Osteocyte (in vitro differentiated cells): ENCODE measurements at regions not wholly inside any gene's neighbourhood (a gene's known extent, or its start where the extent isn't known, plus 50 kb on each side); places are given as distances from the start of the nearest gene placed in this dataset.

ENCODE experiments used
- DNase-seq: peaks from one replicate; pipeline ENCODE4 v3.0.0; 2021; ENCODE audit warnings: mixed read lengths; ENCODE audit not compliant: unreplicated experiment; ENCODE audit errors: extremely low spot score
- H3K27ac Mint-ChIP-seq: one replicate; pipeline ENCODE4 v1.8.0; 2021; ENCODE audit warnings: mild to moderate bottlenecking, mixed read lengths; ENCODE audit not compliant: unreplicated experiment
- H3K27me3 Mint-ChIP-seq: one replicate; pipeline ENCODE4 v1.8.0; 2021; ENCODE audit warnings: mixed read lengths; ENCODE audit not compliant: unreplicated experiment
- H3K36me3 Mint-ChIP-seq: one replicate; pipeline ENCODE4 v1.8.0; 2021; ENCODE audit warnings: mixed read lengths; ENCODE audit not compliant: unreplicated experiment
- H3K4me1 Mint-ChIP-seq: one replicate; pipeline ENCODE4 v1.8.0; 2021; ENCODE audit warnings: mixed read lengths; ENCODE audit not compliant: unreplicated experiment
- H3K4me3 Mint-ChIP-seq: one replicate; pipeline ENCODE4 v1.8.0; 2021; ENCODE audit warnings: mild to moderate bottlenecking, moderate library complexity, mixed read lengths; ENCODE audit not compliant: unreplicated experiment
- H3K9me3 Mint-ChIP-seq: one replicate; pipeline ENCODE4 v1.8.0; 2021; ENCODE audit warnings: mixed read lengths; ENCODE audit not compliant: unreplicated experiment
- TF ChIP-seq, protein P1 (sequence below): fragments of 200-600 bp; sonication (generic); IDR thresholded peaks from 2 replicates; pipeline ENCODE4 v1.5.0; 2021; ENCODE audit warnings: antibody characterized with exemption, mild to moderate bottlenecking, moderate library complexity

DNA sequence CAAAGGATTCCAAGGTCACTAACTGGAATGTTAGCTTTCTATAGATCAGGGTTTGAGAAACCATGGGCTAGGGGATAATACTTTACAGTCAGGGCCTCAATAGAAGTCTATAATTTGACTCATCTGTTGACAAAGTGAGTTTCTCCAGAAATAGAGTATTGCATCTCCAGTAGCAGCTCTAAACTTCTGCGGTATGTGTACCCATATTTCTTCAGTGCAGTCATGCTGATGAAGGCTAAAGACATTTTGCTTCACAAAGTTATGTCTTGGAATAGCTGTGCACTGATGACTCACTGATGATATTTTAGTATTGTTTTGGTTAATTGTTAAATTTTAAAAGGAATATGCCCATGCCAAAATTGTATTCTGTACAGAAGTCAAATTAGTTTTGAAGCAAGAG, 464.9 kb upstream of the AMOT start:
- Mint-ChIP-seq H3K36me3 (no peaks in the 10 kb centered on the region), H3K27ac (no peak overlapping the region), H3K4me1 (no peaks in the 10 kb centered on the region), H3K9me3 (peaks cover 33% of the 10 kb centered on the region), H3K27me3 (no peaks in the 10 kb centered on the region), H3K4me3 (no peak overlapping the region)
- no peak for DNase-seq
- TF ChIP-seq, protein P1, sequence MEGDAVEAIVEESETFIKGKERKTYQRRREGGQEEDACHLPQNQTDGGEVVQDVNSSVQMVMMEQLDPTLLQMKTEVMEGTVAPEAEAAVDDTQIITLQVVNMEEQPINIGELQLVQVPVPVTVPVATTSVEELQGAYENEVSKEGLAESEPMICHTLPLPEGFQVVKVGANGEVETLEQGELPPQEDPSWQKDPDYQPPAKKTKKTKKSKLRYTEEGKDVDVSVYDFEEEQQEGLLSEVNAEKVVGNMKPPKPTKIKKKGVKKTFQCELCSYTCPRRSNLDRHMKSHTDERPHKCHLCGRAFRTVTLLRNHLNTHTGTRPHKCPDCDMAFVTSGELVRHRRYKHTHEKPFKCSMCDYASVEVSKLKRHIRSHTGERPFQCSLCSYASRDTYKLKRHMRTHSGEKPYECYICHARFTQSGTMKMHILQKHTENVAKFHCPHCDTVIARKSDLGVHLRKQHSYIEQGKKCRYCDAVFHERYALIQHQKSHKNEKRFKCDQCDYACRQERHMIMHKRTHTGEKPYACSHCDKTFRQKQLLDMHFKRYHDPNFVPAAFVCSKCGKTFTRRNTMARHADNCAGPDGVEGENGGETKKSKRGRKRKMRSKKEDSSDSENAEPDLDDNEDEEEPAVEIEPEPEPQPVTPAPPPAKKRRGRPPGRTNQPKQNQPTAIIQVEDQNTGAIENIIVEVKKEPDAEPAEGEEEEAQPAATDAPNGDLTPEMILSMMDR: no peak

DNA sequence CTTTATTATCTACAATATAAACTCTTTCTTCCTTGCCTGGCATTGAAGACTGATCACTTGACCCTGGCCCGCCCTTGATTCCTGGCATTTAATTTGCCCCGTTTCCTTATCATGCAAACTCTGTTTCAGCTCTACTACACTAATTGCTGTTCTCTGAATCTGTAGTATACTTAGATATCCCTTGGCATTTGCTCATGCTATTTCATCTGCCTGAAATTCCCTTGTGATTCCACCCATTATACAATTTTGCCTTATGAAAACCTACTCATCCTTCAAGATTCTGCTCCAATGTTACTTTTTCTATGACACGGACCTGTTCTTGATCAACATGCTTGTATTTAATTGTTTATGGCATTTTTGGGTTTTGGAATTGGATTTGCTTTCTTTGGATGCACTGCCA, 459.9 kb upstream of the AMOT start:
- TF ChIP-seq, protein P1: no peak
- H3K4me1 Mint-ChIP-seq: no peaks in the 10 kb centered on the region
- H3K36me3 Mint-ChIP-seq: no peaks in the 10 kb centered on the region
- DNase-seq: no peak
- H3K27ac Mint-ChIP-seq: no peak overlapping the region
- no peaks in the 10 kb centered on the region for H3K27me3 Mint-ChIP-seq
- H3K9me3 Mint-ChIP-seq: peaks cover 24% of the 10 kb centered on the region
- H3K4me3 Mint-ChIP-seq: no peak overlapping the region

DNA sequence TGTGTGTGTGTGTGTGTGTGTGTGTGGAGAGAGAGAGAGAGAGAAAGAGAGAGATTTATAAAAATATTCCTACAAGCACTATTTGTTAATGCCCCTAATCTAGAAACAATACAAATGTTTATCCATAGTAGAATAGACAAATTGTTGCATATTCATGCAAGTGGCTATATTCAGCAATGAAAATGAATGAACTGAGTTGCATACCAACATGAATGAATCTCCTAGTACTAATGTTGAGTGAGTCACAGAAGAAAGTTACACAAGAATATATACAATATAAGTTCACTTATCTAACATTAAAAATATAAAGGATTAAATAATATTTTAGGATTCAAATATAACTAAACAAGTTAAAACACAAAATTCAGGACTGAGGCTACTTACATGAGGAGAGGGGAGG, 456.8 kb upstream of the AMOT start:
- TF ChIP-seq, protein P1: no peak
- no peaks in the 10 kb centered on the region for H3K36me3 Mint-ChIP-seq
- H3K4me3 Mint-ChIP-seq: no peak overlapping the region
- H3K27me3 Mint-ChIP-seq: no peaks in the 10 kb centered on the region
- DNase-seq: no peak
- no peaks in the 10 kb centered on the region for H3K4me1 Mint-ChIP-seq
- peaks cover 12% of the 10 kb centered on the region for H3K9me3 Mint-ChIP-seq
- no peak overlapping the region for H3K27ac Mint-ChIP-seq

DNA sequence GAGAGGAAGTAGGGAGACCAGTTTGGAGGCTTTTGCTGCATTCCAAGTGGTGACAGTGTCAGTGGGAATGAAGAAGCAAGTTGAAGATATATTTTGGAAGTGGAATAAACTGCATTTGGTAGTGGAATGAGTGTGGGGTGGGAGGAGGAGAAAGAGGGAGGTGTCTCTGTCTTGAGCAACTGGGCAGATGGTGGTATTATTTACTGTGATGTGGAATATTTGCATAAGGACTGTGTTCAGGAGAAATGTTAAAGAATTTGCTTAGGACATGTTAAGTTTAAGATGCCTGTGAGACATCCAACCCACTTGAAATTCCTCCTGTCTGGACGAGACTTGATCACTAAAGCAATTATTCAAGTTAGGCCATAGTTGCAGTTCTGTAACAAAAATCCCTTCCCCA, 448.9 kb upstream of the AMOT start:
- Mint-ChIP-seq H3K4me3 (no peak overlapping the region), H3K36me3 (no peaks in the 10 kb centered on the region), H3K4me1 (no peaks in the 10 kb centered on the region), H3K27me3 (no peaks in the 10 kb centered on the region), H3K9me3 (no peaks in the 10 kb centered on the region), H3K27ac (no peak overlapping the region)
- DNase-seq: no peak
- TF ChIP-seq, protein P1: no peak

DNA sequence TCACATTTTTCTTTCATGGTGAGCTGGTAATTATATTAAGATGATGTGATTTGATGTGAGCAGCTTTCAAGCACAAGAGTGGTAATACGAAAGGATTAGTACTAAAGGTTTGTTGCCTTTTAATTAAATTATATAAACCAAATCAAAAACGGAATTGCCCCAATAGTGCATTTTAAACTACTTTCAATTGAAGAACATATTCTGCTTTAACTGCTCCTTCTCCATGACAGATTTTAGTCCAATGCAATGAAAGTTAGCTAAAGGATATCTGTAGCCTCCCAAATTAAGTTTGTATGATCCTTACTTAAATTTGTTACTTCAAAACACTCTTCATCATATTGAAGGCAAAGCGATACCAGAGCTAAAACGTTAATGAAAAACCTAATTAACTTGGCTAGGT, 447.1 kb upstream of the AMOT start:
- TF ChIP-seq, protein P1: no peak
- Mint-ChIP-seq H3K27ac (no peak overlapping the region), H3K4me3 (no peak overlapping the region), H3K27me3 (no peaks in the 10 kb centered on the region), H3K9me3 (no peaks in the 10 kb centered on the region), H3K4me1 (no peaks in the 10 kb centered on the region), H3K36me3 (no peaks in the 10 kb centered on the region)
- DNase-seq: no peak
